NB4 (cell line): ENCODE measurements at regions not wholly inside any gene's neighbourhood (a gene's known extent, or its start where the extent isn't known, plus 50 kb on each side); places are given as distances from the start of the nearest gene placed in this dataset.
"Not testable (repeated sequence)": the region's sequence is repeated elsewhere in the genome, so short reads cannot be mapped to it uniquely, and the experiment has no call there.

Source experiments
- DNase-seq: peaks from one replicate; pipeline ENCODE4 v3.0.0; 2010; ENCODE audit warnings: low read depth
- H3K4me3 ChIP-seq: one replicate; pipeline ENCODE4 v1.5.1; 2011; ENCODE audit warnings: mild to moderate bottlenecking, low read depth, low read length, moderate library complexity
- MYC ChIP-seq: IDR thresholded peaks from 2 replicates; pipeline ENCODE4 v1.6.1; 2011; ENCODE audit warnings: low read depth, low read length
- POLR2A ChIP-seq: IDR thresholded peaks from 2 replicates; pipeline ENCODE4 v1.6.1; 2011; ENCODE audit warnings: mild to moderate bottlenecking; ENCODE audit not compliant: insufficient read length; ENCODE audit errors: extremely low read depth
- TF ChIP-seq, protein P1 (sequence below): IDR thresholded peaks from one replicate; pipeline ENCODE4 v1.5.1; 2012; ENCODE audit warnings: low read depth, low read length
- TF ChIP-seq, protein P2 (sequence below): IDR thresholded peaks from 2 replicates; pipeline ENCODE4 v1.6.1; 2011; ENCODE audit warnings: low read depth, low read length

DNA sequence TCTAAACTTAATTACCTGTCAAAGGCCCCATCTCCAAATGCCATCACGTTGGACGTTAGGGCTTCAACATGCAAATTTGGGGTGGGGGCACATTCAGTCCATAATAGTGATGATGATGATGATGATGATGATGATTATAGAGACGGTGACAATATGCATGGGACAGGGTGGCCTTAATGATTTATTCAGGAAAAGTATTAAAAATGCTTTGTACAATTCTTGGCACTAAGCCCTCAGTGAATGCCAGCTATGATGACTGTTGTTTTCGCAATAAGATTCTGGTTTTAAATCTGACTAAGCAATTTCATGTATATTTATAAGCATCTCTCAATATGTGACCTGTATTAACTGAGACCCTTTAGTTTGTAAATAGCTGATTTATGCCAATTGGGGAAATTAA lies 106.3 kb downstream of the C16orf95 start:
- no peak for DNase-seq
- no peak overlapping the region for H3K4me3 ChIP-seq
- TF ChIP-seq, protein P1, sequence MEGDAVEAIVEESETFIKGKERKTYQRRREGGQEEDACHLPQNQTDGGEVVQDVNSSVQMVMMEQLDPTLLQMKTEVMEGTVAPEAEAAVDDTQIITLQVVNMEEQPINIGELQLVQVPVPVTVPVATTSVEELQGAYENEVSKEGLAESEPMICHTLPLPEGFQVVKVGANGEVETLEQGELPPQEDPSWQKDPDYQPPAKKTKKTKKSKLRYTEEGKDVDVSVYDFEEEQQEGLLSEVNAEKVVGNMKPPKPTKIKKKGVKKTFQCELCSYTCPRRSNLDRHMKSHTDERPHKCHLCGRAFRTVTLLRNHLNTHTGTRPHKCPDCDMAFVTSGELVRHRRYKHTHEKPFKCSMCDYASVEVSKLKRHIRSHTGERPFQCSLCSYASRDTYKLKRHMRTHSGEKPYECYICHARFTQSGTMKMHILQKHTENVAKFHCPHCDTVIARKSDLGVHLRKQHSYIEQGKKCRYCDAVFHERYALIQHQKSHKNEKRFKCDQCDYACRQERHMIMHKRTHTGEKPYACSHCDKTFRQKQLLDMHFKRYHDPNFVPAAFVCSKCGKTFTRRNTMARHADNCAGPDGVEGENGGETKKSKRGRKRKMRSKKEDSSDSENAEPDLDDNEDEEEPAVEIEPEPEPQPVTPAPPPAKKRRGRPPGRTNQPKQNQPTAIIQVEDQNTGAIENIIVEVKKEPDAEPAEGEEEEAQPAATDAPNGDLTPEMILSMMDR = no peak
- TF ChIP-seq, protein P2, sequence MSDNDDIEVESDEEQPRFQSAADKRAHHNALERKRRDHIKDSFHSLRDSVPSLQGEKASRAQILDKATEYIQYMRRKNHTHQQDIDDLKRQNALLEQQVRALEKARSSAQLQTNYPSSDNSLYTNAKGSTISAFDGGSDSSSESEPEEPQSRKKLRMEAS = no peak
- no peak for TF ChIP-seq POLR2A
- TF ChIP-seq MYC = no peak

DNA sequence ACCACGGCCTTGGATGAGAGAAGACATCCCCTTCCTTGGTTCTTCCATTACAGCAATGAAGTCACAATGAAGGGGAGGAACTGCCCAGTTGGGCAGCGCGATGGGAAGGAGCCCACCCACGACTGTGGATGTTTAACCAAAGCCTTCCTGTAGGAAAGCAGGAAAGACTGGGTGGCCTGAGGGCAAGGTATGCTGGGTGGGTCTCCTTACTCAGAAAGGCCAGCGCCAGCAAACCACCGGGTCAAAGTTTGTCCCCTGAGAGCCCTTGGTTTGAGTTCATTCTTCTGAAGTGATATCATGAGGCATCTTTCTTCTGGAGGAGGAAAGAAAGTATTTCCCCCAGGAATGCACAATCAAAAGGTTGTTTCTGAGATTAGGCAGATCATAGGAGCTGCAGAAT lies 105.2 kb downstream of the C16orf95 start:
- no peak for DNase-seq
- TF ChIP-seq, protein P1 = no peak
- TF ChIP-seq POLR2A = no peak
- no peak for TF ChIP-seq MYC
- TF ChIP-seq, protein P2 = no peak
- H3K4me3 ChIP-seq = no peak overlapping the region

DNA sequence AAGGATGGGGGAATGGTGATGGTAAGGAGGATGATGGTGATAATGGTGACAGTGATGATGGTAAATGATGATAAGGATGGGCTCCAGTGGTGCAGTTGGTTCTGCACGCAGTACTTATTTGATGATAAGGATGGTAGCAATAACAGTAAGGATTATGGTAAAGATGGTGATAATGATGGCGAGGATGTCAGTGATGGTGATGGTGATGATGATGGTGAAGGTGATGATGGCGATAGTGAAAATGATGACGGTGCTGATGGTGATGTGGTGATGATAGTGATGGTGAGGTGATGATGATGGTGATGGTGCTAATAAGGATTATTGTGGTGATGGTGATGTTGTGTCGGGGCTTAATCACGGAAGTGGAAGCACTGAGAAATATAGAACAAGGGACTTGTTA lies 103.7 kb downstream of the C16orf95 start:
- no peak overlapping the region for H3K4me3 ChIP-seq
- TF ChIP-seq, protein P1 = no peak
- no peak for TF ChIP-seq MYC
- TF ChIP-seq, protein P2 = no peak
- TF ChIP-seq POLR2A = no peak
- DNase-seq = no peak

DNA sequence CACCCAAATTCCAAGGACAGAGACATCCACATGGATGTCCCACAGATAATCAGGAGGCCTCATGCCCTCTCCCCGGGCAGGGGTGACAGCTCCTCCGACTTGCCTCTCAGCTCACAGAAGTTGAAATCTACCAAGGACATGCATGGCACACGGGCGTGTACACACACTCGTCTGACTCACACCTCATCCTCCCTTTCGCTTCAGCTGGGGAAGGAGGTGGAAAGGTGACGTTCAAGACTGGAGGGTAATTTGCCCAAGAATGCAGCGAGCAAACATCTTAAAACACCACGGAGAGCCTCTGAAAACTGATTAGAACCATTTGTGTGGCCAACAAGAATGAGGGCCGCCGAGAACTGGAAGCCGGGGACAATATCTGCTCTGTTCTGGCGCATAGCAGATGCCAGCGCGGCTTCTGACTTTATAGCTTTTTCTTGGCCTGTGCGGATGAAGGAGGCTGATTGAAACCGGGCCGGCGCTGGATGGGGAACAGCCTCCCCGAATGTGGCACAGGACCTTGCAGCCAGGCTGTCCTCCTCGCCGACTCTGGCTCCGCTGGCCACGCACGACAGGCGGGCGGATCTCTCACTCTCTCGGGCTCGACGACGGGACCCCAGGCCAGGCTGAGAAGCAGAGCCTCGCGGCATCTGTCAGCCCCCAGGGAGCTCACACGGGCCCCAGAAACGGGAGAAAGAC lies 100.9 kb downstream of the C16orf95 start:
- H3K4me3 ChIP-seq = no peak overlapping the region
- no peak for DNase-seq
- TF ChIP-seq MYC = no peak
- TF ChIP-seq, protein P1 = no peak
- no peak for TF ChIP-seq POLR2A
- TF ChIP-seq, protein P2 = no peak

DNA sequence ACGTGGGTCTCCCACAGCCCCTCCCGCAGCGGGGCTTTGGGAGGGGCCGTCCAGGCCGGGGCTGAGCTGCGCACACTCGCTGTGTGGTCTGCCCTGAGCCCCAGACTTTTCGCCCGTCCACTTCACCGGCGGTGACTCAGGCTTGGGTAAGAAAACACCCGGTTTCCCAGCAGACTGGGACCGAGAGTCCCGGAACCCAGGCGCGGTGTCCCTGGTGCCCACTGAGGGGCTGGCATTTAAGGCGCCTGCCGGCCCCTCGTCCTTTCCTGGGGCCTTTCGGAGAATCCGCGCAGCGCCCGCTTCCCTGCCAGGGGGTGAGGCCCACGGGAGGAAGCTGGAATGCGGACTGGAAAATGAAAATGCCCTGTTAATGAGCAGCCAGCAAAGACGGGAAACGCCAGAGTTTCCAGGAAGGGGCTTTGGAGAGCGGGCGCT lies 100.3 kb downstream of the C16orf95 start:
- H3K4me3 ChIP-seq = no peak overlapping the region
- TF ChIP-seq, protein P2 = no peak
- TF ChIP-seq POLR2A (no peak), MYC (no peak)
- TF ChIP-seq, protein P1 = no peak
- DNase-seq = no peak

DNA sequence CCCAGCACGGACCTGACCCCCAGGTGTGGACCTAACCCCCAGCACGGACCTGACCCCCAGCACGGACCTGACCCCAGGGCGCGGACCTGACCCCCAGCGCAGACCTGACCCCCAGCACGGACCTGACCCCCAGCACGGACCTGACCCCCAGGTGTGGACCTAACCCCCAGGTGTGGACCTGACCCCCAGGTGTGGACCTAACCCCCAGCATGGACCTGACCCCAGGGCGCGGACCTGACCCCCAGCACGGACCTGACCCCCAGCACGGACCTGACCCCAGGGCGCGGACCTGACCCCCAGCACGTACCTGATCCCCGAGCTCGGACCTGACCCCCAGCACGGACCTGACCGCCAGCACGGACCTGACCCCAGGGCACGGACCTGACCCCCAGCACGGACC lies 99.4 kb downstream of the C16orf95 start:
- H3K4me3 ChIP-seq = not testable (repeated sequence)

More for the DNA sequence above, 99.4 kb downstream of the C16orf95 start:
- not testable (repeated sequence) for DNase-seq
